ENCODE measurements at regions not wholly inside any gene's neighbourhood (a gene's known extent, or its start where the extent isn't known, plus 50 kb on each side); places are given as distances from the start of the nearest gene placed in this dataset.

- DNase-seq (no peak), ATAC-seq (ENCODE audit: insufficient read depth, low FRiP score) (no peak)
- Histone ChIP-seq H3K27ac (ENCODE audit: low read depth in 1 of 2, low read length in 1 of 2) (no peak overlapping the region), H3K27me3 (ENCODE audit: control insufficient read depth in 3 of 3, insufficient read depth in 3 of 3, low read length in 2 of 3) (no peaks in the 10 kb centered on the region), H3K9me3 (ENCODE audit: control insufficient read depth in 4 of 4, insufficient read depth in 3 of 4, low read length in 3 of 4) (no peaks in the 10 kb centered on the region), H3K9ac (ENCODE audit: insufficient read depth in 1 of 2, low read length in 2 of 2) (no peak overlapping the region), H3K36me3 (ENCODE audit: control insufficient read depth in 4 of 4, insufficient read depth in 4 of 4, low read length in 4 of 4) (no peaks in the 10 kb centered on the region), H3K4me1 (ENCODE audit: control insufficient read depth in 5 of 5, insufficient read depth in 5 of 5, low read length in 5 of 5) (peaks cover 0 to 7% (median 4%) of the 10 kb centered on the region in 5 donors), H3K4me3 (no peak overlapping the region)
- no peak for TF ChIP-seq CTCF (IDR thresholded peaks at IDR 0.05; ENCODE audit: control extremely low read depth, extremely low read depth)
- WGBS, 2 donors = 83 to 87% methylated on average over 6 of the region's 6 CpGs
These were observed 735.8 kb downstream of the LTN1 start for GRCh38 chr21:28256837-28257236.

- H3K27ac ChIP-seq (ENCODE audit: low read depth in 1 of 2, low read length in 1 of 2) = no peak overlapping the region
- H3K9me3 ChIP-seq (ENCODE audit: control insufficient read depth in 4 of 4, insufficient read depth in 3 of 4, low read length in 3 of 4) = no peaks in the 10 kb centered on the region
- H3K9ac ChIP-seq (ENCODE audit: insufficient read depth in 1 of 2, low read length in 2 of 2) = no peak overlapping the region
- TF ChIP-seq CTCF (IDR thresholded peaks at IDR 0.05; ENCODE audit: control extremely low read depth, extremely low read depth) = no peak
- H3K4me3 ChIP-seq = no peak overlapping the region
- H3K27me3 ChIP-seq (ENCODE audit: control insufficient read depth in 3 of 3, insufficient read depth in 3 of 3, low read length in 2 of 3) = no peaks in the 10 kb centered on the region
- H3K4me1 ChIP-seq (ENCODE audit: control insufficient read depth in 5 of 5, insufficient read depth in 5 of 5, low read length in 5 of 5) = peaks cover 0 to 7% (median 4%) of the 10 kb centered on the region in 5 donors
- DNase-seq = peak in 1 of 3 donors; percentile 21
- no peaks in the 10 kb centered on the region for H3K36me3 ChIP-seq (ENCODE audit: control insufficient read depth in 4 of 4, insufficient read depth in 4 of 4, low read length in 4 of 4)
- no peak for ATAC-seq (ENCODE audit: insufficient read depth, low FRiP score)
- WGBS, 2 donors = 45 to 64% methylated on average over 1 of the region's 1 CpG
These were observed 736.3 kb downstream of the LTN1 start for GRCh38 chr21:28256420-28256831.

- ATAC-seq (ENCODE audit: insufficient read depth, low FRiP score) = no peak
- Histone ChIP-seq H3K27me3 (ENCODE audit: control insufficient read depth in 3 of 3, insufficient read depth in 3 of 3, low read length in 2 of 3) (no peaks in the 10 kb centered on the region), H3K9ac (ENCODE audit: insufficient read depth in 1 of 2, low read length in 2 of 2) (no peak overlapping the region), H3K4me3 (no peak overlapping the region), H3K27ac (ENCODE audit: low read depth in 1 of 2, low read length in 1 of 2) (no peak overlapping the region), H3K9me3 (ENCODE audit: control insufficient read depth in 4 of 4, insufficient read depth in 3 of 4, low read length in 3 of 4) (no peaks in the 10 kb centered on the region), H3K36me3 (ENCODE audit: control insufficient read depth in 4 of 4, insufficient read depth in 4 of 4, low read length in 4 of 4) (no peaks in the 10 kb centered on the region), H3K4me1 (ENCODE audit: control insufficient read depth in 5 of 5, insufficient read depth in 5 of 5, low read length in 5 of 5) (peaks cover 0 to 7% (median 4%) of the 10 kb centered on the region in 5 donors)
- TF ChIP-seq CTCF (IDR thresholded peaks at IDR 0.05; ENCODE audit: control extremely low read depth, extremely low read depth) = no peak
- DNase-seq = no peak
- WGBS, 2 donors = 91% methylated on average over 5 of the region's 5 CpGs
These were observed 738.7 kb downstream of the LTN1 start for GRCh38 chr21:28253961-28254360.

- Histone ChIP-seq H3K4me1 (ENCODE audit: control insufficient read depth in 5 of 5, insufficient read depth in 5 of 5, low read length in 5 of 5) (peaks cover 0 to 7% (median 4%) of the 10 kb centered on the region in 5 donors), H3K36me3 (ENCODE audit: control insufficient read depth in 4 of 4, insufficient read depth in 4 of 4, low read length in 4 of 4) (no peaks in the 10 kb centered on the region), H3K27me3 (ENCODE audit: control insufficient read depth in 3 of 3, insufficient read depth in 3 of 3, low read length in 2 of 3) (no peaks in the 10 kb centered on the region), H3K27ac (ENCODE audit: low read depth in 1 of 2, low read length in 1 of 2) (no peak overlapping the region), H3K9ac (ENCODE audit: insufficient read depth in 1 of 2, low read length in 2 of 2) (no peak overlapping the region), H3K9me3 (ENCODE audit: control insufficient read depth in 4 of 4, insufficient read depth in 3 of 4, low read length in 3 of 4) (no peaks in the 10 kb centered on the region), H3K4me3 (no peak overlapping the region)
- no peak for TF ChIP-seq CTCF (IDR thresholded peaks at IDR 0.05; ENCODE audit: control extremely low read depth, extremely low read depth)
- ATAC-seq (ENCODE audit: insufficient read depth, low FRiP score) (no peak), DNase-seq (no peak)
- WGBS, 2 donors = 90% methylated on average over 3 of the region's 3 CpGs
These were observed 739.3 kb downstream of the LTN1 start for GRCh38 chr21:28253338-28253737.

All from lung (tissue), 11 donors.